ENCODE measurements at regions not wholly inside any gene's neighbourhood (a gene's known extent, or its start where the extent isn't known, plus 50 kb on each side); places are given as distances from the start of the nearest gene placed in this dataset.

DNA sequence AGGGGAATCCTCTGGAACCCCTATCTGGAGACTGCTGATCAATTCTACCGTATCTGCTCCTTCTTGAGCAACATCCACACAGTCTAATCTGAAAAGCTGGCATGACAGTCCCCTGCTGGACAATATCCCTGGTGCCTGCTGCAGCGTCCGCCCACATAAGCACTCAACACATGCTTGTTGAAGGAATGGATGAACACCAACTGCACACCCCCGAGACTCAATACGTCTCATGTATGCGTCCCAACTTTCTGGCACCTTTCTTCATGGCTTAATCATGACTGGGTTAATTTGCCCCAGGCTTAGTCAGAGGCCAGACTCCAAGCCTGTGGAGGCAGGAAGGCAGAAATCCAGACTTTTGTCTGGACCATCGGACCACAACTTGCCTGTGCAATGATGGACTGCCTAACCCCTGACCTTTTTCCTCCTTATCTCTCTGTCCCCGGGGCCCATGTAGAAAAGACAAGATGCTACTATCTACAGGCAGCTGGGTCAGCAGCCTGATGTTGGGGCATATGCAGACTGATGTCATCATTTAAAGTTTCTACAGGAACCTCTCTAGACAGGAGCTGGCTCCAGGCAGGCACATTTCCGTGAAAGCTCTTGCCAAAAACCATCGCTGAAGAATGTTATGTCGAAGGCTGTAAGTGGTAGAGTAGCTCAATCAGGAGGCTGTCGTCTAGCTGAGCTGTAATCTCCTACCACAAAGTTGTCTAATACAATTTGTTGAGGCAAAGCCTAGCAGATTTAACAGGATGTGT lies 114.1 kb upstream of the TPM1 start:
- WGBS (ENCODE audit: insufficient coverage, insufficient read length), result no CpG with 5 or more reads among the region's 12 CpGs
- H3K4me3 ChIP-seq (ENCODE audit: low read length), result no peak overlapping the region
- H3K9me3 ChIP-seq (ENCODE audit: control insufficient read depth, insufficient read depth, low read length), result no peaks in the 10 kb centered on the region
- no peak overlapping the region for H3K27ac ChIP-seq (ENCODE audit: low read length)
- no peaks in the 10 kb centered on the region for H3K4me1 ChIP-seq (ENCODE audit: control insufficient read depth, insufficient read depth, low read length)
- DNase-seq (ENCODE audit: low read depth, low spot score), result no peak
- H3K36me3 ChIP-seq (ENCODE audit: control insufficient read depth, insufficient read depth, low read length), result no peaks in the 10 kb centered on the region
- H3K27me3 ChIP-seq (ENCODE audit: control insufficient read depth, insufficient read depth, low read length), result no peaks in the 10 kb centered on the region

DNA sequence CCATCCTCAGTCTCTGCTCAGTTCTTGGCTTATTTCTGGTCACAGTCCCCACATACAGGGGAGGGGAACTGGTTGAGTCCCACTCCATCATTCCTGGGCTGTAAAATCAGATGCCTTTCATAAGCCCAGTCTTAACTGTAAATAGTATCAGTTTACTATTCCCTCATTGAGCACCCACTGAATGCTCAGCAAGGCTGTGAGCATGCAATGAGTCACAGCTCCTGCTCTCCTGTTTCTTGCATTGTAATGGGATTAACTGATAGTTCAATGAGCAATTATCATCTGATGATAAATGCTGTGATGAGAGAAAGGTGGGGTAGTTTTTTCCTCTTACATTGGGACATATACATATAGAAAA lies 113.6 kb upstream of the TPM1 start:
- H3K27ac ChIP-seq (ENCODE audit: low read length), result no peak overlapping the region
- no peak overlapping the region for H3K4me3 ChIP-seq (ENCODE audit: low read length)
- no peaks in the 10 kb centered on the region for H3K9me3 ChIP-seq (ENCODE audit: control insufficient read depth, insufficient read depth, low read length)
- no peaks in the 10 kb centered on the region for H3K27me3 ChIP-seq (ENCODE audit: control insufficient read depth, insufficient read depth, low read length)
- no peaks in the 10 kb centered on the region for H3K36me3 ChIP-seq (ENCODE audit: control insufficient read depth, insufficient read depth, low read length)
- DNase-seq (ENCODE audit: low read depth, low spot score), result no peak
- H3K4me1 ChIP-seq (ENCODE audit: control insufficient read depth, insufficient read depth, low read length), result no peaks in the 10 kb centered on the region

DNA sequence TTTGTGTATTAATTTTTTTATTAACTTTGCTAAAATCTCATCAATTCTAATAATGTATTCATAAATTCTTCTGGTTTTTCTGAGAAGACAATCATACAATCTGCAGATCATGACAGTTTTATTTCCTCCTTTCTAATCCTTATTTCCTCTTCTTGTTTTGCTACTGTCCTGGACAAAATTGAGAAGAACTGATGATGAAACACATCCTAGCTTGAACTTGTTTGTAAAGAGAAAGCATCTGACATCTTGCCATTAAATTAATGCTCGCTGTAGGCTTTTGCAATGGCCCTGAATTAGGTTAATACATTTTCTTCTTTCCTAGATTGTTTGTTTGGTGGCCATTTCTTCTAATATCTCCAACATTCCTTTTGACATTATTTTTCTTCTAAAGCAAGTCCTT lies 110.9 kb upstream of the TPM1 start:
- no peak overlapping the region for H3K4me3 ChIP-seq (ENCODE audit: low read length)
- DNase-seq (ENCODE audit: low read depth, low spot score), result no peak
- H3K4me1 ChIP-seq (ENCODE audit: control insufficient read depth, insufficient read depth, low read length), result peaks cover 4% of the 10 kb centered on the region
- WGBS (ENCODE audit: insufficient coverage, insufficient read length), result no CpG with 5 or more reads among the region's 1 CpG
- H3K9me3 ChIP-seq (ENCODE audit: control insufficient read depth, insufficient read depth, low read length), result no peaks in the 10 kb centered on the region
- H3K27me3 ChIP-seq (ENCODE audit: control insufficient read depth, insufficient read depth, low read length), result no peaks in the 10 kb centered on the region
- no peak overlapping the region for H3K27ac ChIP-seq (ENCODE audit: low read length)
- H3K36me3 ChIP-seq (ENCODE audit: control insufficient read depth, insufficient read depth, low read length), result no peaks in the 10 kb centered on the region

DNA sequence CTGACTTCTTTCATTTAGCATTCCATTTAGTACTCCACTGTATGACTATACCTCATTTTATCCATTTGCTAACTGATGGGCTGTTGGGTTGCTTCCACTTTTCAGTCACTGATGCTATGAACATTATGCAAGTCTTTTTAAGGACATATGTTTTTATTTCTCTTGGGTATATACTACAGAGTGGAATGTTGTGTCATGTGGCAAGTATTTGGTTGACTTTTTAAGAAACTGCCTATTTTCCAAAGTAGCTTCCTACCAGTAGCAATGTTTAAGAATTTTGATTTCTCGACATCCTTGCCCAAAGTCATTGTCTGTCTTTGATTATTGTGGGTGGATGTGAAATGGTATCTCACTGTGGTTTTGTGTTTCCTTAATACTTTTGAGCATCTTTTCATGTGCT lies 110.1 kb upstream of the TPM1 start:
- no peak for DNase-seq (ENCODE audit: low read depth, low spot score)
- no peak overlapping the region for H3K27ac ChIP-seq (ENCODE audit: low read length)
- no CpG with 5 or more reads among the region's 1 CpG for WGBS (ENCODE audit: insufficient coverage, insufficient read length)

DNA sequence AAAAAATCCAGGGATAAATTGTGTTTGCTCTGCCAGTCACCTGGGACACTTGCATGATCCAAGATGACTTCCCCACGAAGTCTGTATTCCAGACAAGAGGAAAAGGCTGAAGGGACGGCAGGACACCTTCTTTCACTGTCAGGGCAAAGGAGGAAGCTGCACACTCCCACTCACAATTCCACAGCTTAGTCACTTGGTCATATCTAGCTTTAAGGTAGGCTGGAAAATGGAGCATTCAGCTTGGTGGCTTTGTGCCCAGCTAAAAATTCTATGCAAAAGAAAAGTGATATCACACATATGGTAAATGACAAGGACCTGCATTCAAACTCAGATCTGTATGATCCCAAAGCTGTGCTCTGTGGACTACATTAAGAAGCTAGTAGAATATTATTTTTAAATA lies 109.2 kb upstream of the TPM1 start:
- DNase-seq (ENCODE audit: low read depth, low spot score), result no peak

More for the DNA sequence above, 110.1 kb upstream of the TPM1 start:
- H3K9me3 ChIP-seq (ENCODE audit: control insufficient read depth, insufficient read depth, low read length), result no peaks in the 10 kb centered on the region
- H3K36me3 ChIP-seq (ENCODE audit: control insufficient read depth, insufficient read depth, low read length), result no peaks in the 10 kb centered on the region
- H3K4me3 ChIP-seq (ENCODE audit: low read length), result no peak overlapping the region
- no peaks in the 10 kb centered on the region for H3K27me3 ChIP-seq (ENCODE audit: control insufficient read depth, insufficient read depth, low read length)
- H3K4me1 ChIP-seq (ENCODE audit: control insufficient read depth, insufficient read depth, low read length), result peaks cover 4% of the 10 kb centered on the region

DNA sequence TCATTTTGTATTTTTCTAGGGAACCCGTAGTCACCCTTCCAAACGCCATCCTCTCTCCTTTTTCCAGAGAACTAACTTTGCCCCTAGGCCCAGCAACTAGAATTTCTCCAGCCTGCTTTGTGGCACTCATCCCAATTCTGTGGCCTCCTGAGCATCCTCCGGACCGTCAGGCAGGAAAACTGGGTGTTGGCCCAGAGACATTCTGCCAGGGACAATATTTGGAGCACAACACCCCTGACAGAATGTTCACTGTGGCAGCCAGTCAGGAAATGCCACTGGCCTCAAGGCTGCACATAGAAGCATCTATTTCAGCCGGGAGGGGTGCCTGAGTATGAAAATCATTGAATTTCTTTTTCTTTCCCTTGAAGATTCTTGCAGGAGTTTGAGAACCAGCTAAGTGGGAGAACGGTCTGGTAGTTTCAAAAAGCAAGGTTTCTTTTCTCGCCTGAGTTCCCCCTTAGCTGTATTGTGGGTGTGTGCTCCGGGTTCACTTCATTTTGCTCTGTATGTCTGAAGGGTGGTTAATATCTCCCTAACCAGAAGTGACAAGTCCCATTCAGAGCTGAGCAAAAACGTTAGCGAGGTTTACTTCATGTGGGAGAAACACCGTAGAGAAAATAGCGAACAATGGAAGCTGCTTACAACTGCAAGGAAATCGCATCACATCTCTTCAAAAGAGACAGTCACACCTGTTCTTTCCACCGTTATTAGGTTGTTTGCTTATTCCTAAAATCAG lies 108.1 kb upstream of the TPM1 start:
- no peaks in the 10 kb centered on the region for H3K27me3 ChIP-seq (ENCODE audit: control insufficient read depth, insufficient read depth, low read length)

More for the DNA sequence above, 109.2 kb upstream of the TPM1 start:
- no peak overlapping the region for H3K4me3 ChIP-seq (ENCODE audit: low read length)
- no peaks in the 10 kb centered on the region for H3K36me3 ChIP-seq (ENCODE audit: control insufficient read depth, insufficient read depth, low read length)
- no peaks in the 10 kb centered on the region for H3K27me3 ChIP-seq (ENCODE audit: control insufficient read depth, insufficient read depth, low read length)
- H3K27ac ChIP-seq (ENCODE audit: low read length), result no peak overlapping the region
- H3K9me3 ChIP-seq (ENCODE audit: control insufficient read depth, insufficient read depth, low read length), result no peaks in the 10 kb centered on the region
- WGBS (ENCODE audit: insufficient coverage, insufficient read length), result no CpG with 5 or more reads among the region's 2 CpGs
- peaks cover 4% of the 10 kb centered on the region for H3K4me1 ChIP-seq (ENCODE audit: control insufficient read depth, insufficient read depth, low read length)

DNA sequence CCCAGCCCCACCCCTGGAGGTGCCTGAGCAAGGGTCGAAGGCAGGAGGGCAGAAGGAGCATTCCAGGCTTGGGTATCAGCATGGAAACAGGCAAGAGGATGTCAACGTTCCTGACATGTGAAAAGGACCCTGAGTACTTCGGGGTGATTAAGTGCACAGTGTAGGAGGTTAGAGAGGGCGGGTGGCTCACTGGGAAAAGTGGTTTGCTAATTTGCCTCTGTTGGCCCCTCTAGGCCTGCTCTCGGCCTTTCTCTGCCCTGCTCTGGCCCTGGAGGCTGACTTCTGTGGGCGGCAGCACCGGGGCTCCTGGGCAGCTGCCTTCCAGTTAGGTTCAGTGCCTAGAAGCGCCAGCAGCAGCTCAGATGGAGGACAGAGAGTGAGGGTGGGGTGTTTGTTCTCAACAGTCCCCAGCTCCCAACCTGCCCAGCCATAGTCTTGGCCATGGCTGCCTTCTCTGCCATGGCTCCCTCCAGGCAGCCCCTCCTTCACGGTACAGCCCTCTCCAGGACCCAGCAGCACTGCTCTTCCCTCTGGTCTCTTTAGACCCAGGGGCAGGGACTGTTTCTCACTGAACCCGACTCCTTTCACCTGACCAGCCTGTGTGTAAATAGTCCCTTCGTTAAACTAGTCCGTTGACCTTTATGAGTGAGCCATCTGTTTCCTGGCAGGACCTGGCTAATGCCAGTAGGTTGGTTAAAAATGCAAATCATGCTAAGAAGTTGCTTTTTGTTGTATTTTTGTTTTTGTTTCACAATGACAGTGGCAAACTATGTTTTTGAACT lies 107.1 kb upstream of the TPM1 start:
- Histone ChIP-seq H3K27me3 (ENCODE audit: control insufficient read depth, insufficient read depth, low read length) (no peaks in the 10 kb centered on the region), H3K36me3 (ENCODE audit: control insufficient read depth, insufficient read depth, low read length) (no peaks in the 10 kb centered on the region), H3K27ac (ENCODE audit: low read length) (no peak overlapping the region), H3K9me3 (ENCODE audit: control insufficient read depth, insufficient read depth, low read length) (no peaks in the 10 kb centered on the region), H3K4me3 (ENCODE audit: low read length) (no peak overlapping the region), H3K4me1 (ENCODE audit: control insufficient read depth, insufficient read depth, low read length) (peaks cover 4% of the 10 kb centered on the region)
- no peak for DNase-seq (ENCODE audit: low read depth, low spot score)
- WGBS (ENCODE audit: insufficient coverage, insufficient read length), result no CpG with 5 or more reads among the region's 12 CpGs

More for the DNA sequence above, 108.1 kb upstream of the TPM1 start:
- no CpG with 5 or more reads among the region's 14 CpGs for WGBS (ENCODE audit: insufficient coverage, insufficient read length)
- Histone ChIP-seq H3K4me3 (ENCODE audit: low read length) (no peak overlapping the region), H3K27ac (ENCODE audit: low read length) (no peak overlapping the region), H3K36me3 (ENCODE audit: control insufficient read depth, insufficient read depth, low read length) (no peaks in the 10 kb centered on the region), H3K9me3 (ENCODE audit: control insufficient read depth, insufficient read depth, low read length) (no peaks in the 10 kb centered on the region), H3K4me1 (ENCODE audit: control insufficient read depth, insufficient read depth, low read length) (peaks cover 4% of the 10 kb centered on the region)
- DNase-seq (ENCODE audit: low read depth, low spot score), result no peak

DNA sequence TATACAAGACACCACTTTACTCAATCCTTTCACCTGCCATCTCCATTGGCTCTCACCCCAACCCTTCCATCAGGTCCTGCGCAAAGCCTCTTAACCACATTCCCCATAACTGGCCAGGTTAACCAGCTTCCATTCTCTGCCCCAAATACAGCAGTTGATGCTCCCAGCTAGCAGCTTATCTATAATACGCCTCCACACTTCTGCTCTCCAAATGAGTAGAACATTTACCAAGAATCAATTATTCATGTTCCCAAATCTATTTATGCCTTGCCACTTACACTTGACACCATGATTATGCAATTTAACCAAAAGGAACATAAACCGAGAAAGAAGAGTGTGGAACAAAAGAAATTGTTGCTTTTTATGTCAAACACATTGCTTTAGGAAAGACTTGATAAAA lies 103.7 kb upstream of the TPM1 start:
- WGBS (ENCODE audit: insufficient coverage, insufficient read length), result no CpG with 5 or more reads among the region's 3 CpGs
- no peak for DNase-seq (ENCODE audit: low read depth, low spot score)
- no peak overlapping the region for H3K4me3 ChIP-seq (ENCODE audit: low read length)

DNA sequence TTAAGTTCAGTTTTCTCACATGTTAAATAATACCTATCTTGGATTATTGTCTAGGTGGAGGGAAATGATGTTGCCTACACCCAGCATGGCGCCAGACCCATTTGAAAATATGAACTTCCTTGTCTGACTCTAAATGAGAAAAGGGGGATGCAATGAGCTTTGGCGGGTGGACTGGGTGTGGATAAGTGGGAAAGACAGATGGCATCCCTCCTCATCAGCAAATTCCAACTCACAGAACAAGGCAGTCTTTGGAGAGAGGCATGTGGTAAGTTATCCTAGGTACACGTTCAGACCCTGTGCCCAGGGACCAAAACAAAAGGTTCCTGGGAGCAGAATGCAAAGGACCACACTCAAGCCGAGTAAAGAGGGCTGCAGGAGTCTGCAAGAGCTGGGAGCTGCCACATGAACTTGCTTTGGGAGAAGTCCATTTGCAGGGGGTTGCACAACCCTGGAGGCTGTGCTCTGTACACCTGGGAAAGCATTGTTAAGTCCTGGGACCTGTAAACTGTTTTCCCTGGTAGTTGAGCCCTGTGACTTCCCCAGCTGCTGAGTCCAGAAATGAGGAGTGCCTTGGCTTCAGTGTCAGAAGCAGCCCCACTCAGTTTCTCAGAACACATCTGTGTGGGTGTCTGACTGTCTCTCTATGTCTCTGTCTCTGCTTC lies 102.3 kb upstream of the TPM1 start:
- Histone ChIP-seq H3K27me3 (ENCODE audit: control insufficient read depth, insufficient read depth, low read length) (no peaks in the 10 kb centered on the region), H3K36me3 (ENCODE audit: control insufficient read depth, insufficient read depth, low read length) (no peaks in the 10 kb centered on the region), H3K27ac (ENCODE audit: low read length) (no peak overlapping the region), H3K4me1 (ENCODE audit: control insufficient read depth, insufficient read depth, low read length) (peaks cover 7% of the 10 kb centered on the region), H3K9me3 (ENCODE audit: control insufficient read depth, insufficient read depth, low read length) (no peaks in the 10 kb centered on the region), H3K4me3 (ENCODE audit: low read length) (no peak overlapping the region)
- no peak for DNase-seq (ENCODE audit: low read depth, low spot score)
- no CpG with 5 or more reads among the region's 4 CpGs for WGBS (ENCODE audit: insufficient coverage, insufficient read length)

More for the DNA sequence above, 103.7 kb upstream of the TPM1 start:
- Histone ChIP-seq H3K27me3 (ENCODE audit: control insufficient read depth, insufficient read depth, low read length) (no peaks in the 10 kb centered on the region), H3K27ac (ENCODE audit: low read length) (no peak overlapping the region), H3K36me3 (ENCODE audit: control insufficient read depth, insufficient read depth, low read length) (no peaks in the 10 kb centered on the region), H3K4me1 (ENCODE audit: control insufficient read depth, insufficient read depth, low read length) (peaks cover 7% of the 10 kb centered on the region), H3K9me3 (ENCODE audit: control insufficient read depth, insufficient read depth, low read length) (no peaks in the 10 kb centered on the region)

DNA sequence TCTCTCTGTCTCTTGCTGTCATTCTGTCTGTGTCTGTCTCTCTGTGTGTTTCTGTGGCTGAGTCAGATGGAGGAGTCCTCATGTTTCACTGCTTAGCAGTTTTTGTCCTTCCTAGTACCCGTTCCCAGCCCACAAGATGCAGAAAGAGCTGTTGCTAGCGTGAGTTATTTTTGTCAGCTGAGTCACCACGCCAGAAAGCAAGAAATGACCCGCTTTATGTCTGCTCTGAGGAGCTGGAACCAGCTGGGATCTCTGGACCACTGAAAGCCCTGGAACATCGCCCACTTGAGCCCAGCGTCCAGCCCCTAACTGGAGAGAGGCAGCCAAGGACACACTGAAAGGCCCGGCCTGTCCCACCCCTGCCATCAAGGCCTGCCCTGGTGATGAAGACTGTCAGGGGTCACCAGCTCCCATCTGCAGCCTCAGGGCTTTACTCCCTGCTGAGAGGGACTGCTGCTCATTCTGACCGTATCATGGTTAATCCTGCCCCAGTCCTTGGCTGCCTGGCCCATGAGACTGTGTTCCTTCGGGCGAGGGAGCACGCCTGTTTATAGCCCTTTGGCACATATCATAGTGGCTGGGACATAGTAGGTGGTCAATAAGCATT lies 101.7 kb upstream of the TPM1 start:
- Histone ChIP-seq H3K27ac (ENCODE audit: low read length) (no peak overlapping the region), H3K9me3 (ENCODE audit: control insufficient read depth, insufficient read depth, low read length) (no peaks in the 10 kb centered on the region), H3K4me1 (ENCODE audit: control insufficient read depth, insufficient read depth, low read length) (0 out of 2 replicates have a peak, but pooled peaks cover 3% of the 10 kb centered on the region), H3K27me3 (ENCODE audit: control insufficient read depth, insufficient read depth, low read length) (no peaks in the 10 kb centered on the region), H3K36me3 (ENCODE audit: control insufficient read depth, insufficient read depth, low read length) (no peaks in the 10 kb centered on the region), H3K4me3 (ENCODE audit: low read length) (no peak overlapping the region)
- DNase-seq (ENCODE audit: low read depth, low spot score), result no peak
- WGBS (ENCODE audit: insufficient coverage, insufficient read length), result no CpG with 5 or more reads among the region's 11 CpGs
